ENCODE measurements at regions not wholly inside any gene's neighbourhood (a gene's known extent, or its start where the extent isn't known, plus 50 kb on each side); places are given as distances from the start of the nearest gene placed in this dataset.

DNA sequence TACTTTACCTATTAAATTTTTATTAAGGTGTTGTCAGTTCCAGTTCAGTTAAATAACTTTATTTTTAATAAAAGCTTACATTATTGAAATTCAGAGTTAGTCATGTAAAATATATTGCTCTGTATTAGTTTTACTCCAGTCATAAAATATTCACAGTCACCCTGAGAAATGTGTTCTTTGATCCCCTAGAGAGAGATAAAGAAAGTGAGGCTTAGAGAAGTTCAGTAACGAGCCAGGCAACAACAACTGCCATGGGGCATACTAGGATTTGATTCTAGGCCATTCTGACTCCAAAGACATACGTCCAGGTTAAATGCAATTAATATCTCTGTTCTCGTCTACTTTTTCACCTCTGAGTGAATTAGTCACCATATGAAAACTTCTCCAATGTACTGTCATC lies 761.9 kb upstream of the CXADR start:
- no peak overlapping the region for H3K27ac ChIP-seq
- H3K27me3 ChIP-seq, result no peaks in the 10 kb centered on the region
- no peaks in the 10 kb centered on the region for H3K36me3 ChIP-seq
- WGBS, 2 donors, result 85 to 88% methylated on average over 3 of the region's 3 CpGs
- intact Hi-C loops (cut with DNase I), result no loop called here
- H3K4me1 ChIP-seq, result no peaks in the 10 kb centered on the region
- H3K9me3 ChIP-seq, result no peaks in the 10 kb centered on the region
- DNase-seq, result no peak
- no peak overlapping the region for H3K4me3 ChIP-seq (replicated peaks in 1 of 3)
- no peak for TF ChIP-seq POLR2A (IDR thresholded peaks at IDR 0.05)
- TF ChIP-seq, protein P1, sequence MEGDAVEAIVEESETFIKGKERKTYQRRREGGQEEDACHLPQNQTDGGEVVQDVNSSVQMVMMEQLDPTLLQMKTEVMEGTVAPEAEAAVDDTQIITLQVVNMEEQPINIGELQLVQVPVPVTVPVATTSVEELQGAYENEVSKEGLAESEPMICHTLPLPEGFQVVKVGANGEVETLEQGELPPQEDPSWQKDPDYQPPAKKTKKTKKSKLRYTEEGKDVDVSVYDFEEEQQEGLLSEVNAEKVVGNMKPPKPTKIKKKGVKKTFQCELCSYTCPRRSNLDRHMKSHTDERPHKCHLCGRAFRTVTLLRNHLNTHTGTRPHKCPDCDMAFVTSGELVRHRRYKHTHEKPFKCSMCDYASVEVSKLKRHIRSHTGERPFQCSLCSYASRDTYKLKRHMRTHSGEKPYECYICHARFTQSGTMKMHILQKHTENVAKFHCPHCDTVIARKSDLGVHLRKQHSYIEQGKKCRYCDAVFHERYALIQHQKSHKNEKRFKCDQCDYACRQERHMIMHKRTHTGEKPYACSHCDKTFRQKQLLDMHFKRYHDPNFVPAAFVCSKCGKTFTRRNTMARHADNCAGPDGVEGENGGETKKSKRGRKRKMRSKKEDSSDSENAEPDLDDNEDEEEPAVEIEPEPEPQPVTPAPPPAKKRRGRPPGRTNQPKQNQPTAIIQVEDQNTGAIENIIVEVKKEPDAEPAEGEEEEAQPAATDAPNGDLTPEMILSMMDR (IDR thresholded peaks at IDR 0.05), result no peak

DNA sequence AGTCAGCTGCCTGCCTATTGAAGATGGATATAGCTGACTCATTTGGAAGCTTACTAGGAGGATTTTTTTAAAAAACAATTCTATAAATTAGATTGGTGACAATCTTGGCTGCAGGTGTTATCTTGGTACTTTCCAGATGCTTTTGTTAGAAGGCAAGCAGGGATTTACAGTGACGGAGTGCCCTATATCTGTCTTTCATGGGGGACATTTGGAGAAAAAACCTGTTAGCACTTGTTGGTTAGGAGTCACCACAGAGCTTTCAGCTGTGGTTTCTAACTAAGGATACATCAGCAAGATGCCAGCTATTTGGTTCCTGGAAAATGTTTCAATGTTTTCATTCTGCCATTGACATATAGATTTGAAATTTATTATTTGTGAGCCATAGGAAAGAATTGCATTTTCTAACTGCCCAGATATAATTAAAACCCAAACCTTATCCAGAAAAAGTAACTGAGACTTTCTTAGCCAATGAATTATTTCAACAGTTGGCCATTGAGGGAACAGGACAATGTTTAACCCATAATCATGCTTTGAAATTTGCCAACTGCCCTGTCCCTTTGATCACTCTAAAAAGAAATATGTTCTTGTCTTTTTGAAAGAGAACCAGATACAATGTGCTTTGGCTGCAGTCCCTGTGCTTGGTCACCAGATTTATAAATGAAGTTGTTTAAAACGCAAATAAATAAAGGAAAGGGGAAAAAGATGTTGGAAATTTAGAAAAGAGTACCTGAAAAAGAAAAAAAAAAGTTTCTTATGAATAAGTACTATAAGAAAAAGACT lies 761.0 kb upstream of the CXADR start:
- intact Hi-C loops (cut with DNase I), result no loop called here
- Histone ChIP-seq H3K4me1 (no peaks in the 10 kb centered on the region), H3K27me3 (no peaks in the 10 kb centered on the region), H3K4me3 (replicated peaks in 1 of 3) (no peak overlapping the region), H3K27ac (no peak overlapping the region), H3K36me3 (no peaks in the 10 kb centered on the region), H3K9me3 (no peaks in the 10 kb centered on the region)
- 79 to 83% methylated on average over 2 of the region's 2 CpGs for WGBS, 2 donors
- no peak for DNase-seq
- TF ChIP-seq, protein P1 (IDR thresholded peaks at IDR 0.05), result no peak
- no peak for TF ChIP-seq POLR2A (IDR thresholded peaks at IDR 0.05)

DNA sequence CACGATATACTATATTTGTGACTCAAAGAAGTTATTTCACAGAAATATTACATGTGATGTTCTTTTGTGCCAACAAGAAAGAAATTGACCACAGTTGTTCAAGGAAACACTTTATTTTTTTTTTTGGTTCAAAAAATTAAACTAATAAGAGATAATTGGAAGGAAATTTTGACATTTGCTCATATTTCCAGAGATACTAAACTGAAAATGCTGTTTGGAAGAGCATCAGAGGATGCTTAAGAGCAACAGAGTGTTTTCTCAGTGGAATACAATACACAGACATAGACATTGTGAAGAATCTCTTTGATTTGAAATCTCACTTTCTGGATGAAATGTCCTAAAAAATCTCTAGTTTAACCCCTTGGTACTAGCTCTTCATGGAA lies 760.4 kb upstream of the CXADR start:
- Histone ChIP-seq H3K27me3 (no peaks in the 10 kb centered on the region), H3K36me3 (no peaks in the 10 kb centered on the region), H3K27ac (no peak overlapping the region), H3K9me3 (no peaks in the 10 kb centered on the region), H3K4me1 (no peaks in the 10 kb centered on the region), H3K4me3 (replicated peaks in 1 of 3) (no peak overlapping the region)
- intact Hi-C loops (cut with DNase I), result no loop called here
- no peak for DNase-seq
- no peak for TF ChIP-seq POLR2A (IDR thresholded peaks at IDR 0.05)
- TF ChIP-seq, protein P1 (IDR thresholded peaks at IDR 0.05), result no peak
- WGBS, 2 donors, result 77 to 79% methylated on average over 1 of the region's 1 CpG

DNA sequence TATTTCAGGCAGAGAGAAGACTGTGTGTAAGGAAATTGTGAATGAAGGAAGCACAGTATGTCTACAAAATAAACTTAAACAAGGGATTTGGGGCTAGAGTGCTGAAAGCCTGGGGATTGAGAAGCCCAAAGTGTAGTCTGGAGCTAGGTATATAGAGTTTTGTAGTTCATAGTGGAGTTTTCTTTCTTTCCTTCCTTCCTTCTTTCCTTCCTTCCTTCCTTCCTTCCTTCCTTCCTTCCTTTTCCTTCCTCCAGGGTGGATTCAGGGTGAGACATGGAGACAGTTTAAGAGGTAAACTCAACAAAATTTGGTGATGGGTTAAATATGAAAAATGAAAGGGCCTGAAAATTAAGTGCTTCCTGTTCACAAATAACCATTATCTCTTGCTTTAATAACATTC lies 757.8 kb upstream of the CXADR start:
- intact Hi-C loops (cut with DNase I), result no loop called here
- Histone ChIP-seq H3K4me1 (no peaks in the 10 kb centered on the region), H3K27me3 (no peaks in the 10 kb centered on the region), H3K4me3 (replicated peaks in 1 of 3) (no peak overlapping the region), H3K36me3 (no peaks in the 10 kb centered on the region), H3K9me3 (no peaks in the 10 kb centered on the region), H3K27ac (no peak overlapping the region)
- DNase-seq, result no peak
- TF ChIP-seq, protein P1 (IDR thresholded peaks at IDR 0.05), result no peak
- no peak for TF ChIP-seq POLR2A (IDR thresholded peaks at IDR 0.05)

DNA sequence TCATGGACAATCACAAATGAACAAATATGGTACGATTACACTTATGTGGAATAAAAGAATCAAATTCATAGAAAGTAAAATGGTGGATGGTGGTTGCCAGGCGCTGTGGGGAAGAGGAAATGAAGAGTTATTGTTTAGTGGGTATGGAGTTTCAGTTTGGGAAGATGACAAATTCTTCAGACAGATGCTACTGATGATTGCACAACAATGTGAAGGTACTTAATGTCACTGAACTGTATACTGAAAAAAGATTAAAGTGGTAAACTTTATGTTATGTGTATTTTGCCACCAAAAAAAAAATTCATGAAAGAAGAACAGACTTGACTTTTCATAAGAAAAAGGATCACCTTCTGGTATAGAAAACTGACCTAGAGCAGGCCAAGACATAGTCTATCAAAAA lies 745.6 kb upstream of the CXADR start:
- intact Hi-C loops (cut with DNase I), result no loop called here
- Histone ChIP-seq H3K4me1 (no peaks in the 10 kb centered on the region), H3K36me3 (no peaks in the 10 kb centered on the region), H3K4me3 (replicated peaks in 1 of 3) (no peak overlapping the region), H3K27me3 (no peaks in the 10 kb centered on the region), H3K9me3 (no peaks in the 10 kb centered on the region), H3K27ac (no peak overlapping the region)
- WGBS, 2 donors, result 91 to 97% methylated on average over 2 of the region's 2 CpGs
- TF ChIP-seq POLR2A (IDR thresholded peaks at IDR 0.05), result no peak
- TF ChIP-seq, protein P1 (IDR thresholded peaks at IDR 0.05), result no peak
- no peak for DNase-seq
